SK-N-SH (cell line): ENCODE measurements at regions not wholly inside any gene's neighbourhood (a gene's known extent, or its start where the extent isn't known, plus 50 kb on each side); places are given as distances from the start of the nearest gene placed in this dataset.

Experiments
- EZH2phosphoT487 ChIP-seq: fragments of 200-600 bp; sonication (generic); IDR thresholded peaks from 2 replicates; pipeline ENCODE4 v1.6.1; 2017; ENCODE audit warnings: low read depth, mixed run types, mild to moderate bottlenecking, antibody characterized with exemption, moderate library complexity, borderline replicate concordance
- NFIC ChIP-seq: IDR thresholded peaks from 2 replicates; pipeline ENCODE4 v1.4.0; 2012; ENCODE audit warnings: borderline replicate concordance
- POLR2AphosphoS5 ChIP-seq: IDR thresholded peaks from 2 replicates; pipeline ENCODE4 v1.6.1; 2012; ENCODE audit warnings: low read depth, low read length
- RAD21 ChIP-seq: IDR thresholded peaks from 2 replicates; pipeline ENCODE4 v1.6.1; 2012; ENCODE audit warnings: mild to moderate bottlenecking, low read length

DNA sequence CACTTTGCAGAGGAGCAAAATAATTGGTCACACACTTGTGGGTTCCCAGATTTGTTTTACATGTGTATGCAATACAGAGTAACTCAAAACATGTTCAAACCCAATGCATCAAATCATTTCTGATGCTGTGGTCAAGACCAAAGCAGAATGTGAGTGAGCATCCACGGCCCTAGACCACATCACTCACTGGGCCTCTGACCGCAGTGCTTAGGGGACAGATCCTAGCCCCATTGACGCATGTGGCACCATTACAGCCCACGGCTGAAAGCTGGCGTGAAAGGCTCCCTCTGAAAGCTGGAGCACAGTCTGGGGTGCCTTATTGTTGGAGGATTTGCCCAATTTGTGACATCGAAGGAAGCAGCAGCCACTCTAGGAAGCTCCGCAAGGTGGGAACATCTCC, 498.8 kb upstream of the TCF4 start:
- TF ChIP-seq RAD21 (no peak), NFIC (no peak), EZH2phosphoT487 (no peak), POLR2AphosphoS5 (no peak)
